Activated T-cell treated with anti-CD3 and anti-CD28 coated beads, Interleukin-2, amount 50 U/mL, for 48 hours (primary cell): ENCODE measurements at regions not wholly inside any gene's neighbourhood (a gene's known extent, or its start where the extent isn't known, plus 50 kb on each side); places are given as distances from the start of the nearest gene placed in this dataset.

ENCODE experiments used
- DNase-seq, 2 experiments: peaks; one replicate each; pipeline ENCODE4 v3.0.0-alpha.2; 2020

GRCh38 chr6:145003145-145003544 lies 718.0 kb downstream of the UTRN start:
- no peak for DNase-seq

DNA sequence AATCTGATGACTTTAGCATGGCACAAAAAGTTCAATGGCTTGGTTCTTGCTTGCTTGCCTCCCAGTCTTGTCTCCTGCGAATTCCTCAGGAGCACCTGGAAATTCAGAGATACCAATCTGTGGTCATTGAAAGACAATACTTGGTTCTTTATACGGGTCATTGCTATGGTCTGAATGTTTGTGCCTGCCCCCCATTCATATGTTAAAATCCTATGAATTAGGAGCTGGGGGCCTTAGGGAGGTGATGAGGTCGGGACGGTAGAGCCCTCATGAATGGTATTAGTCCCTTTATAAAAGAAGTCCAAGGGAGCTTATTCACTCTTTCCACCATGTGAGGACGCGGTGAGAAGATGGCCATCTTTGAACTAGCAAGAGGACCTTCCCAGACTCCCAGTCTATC lies 721.8 kb downstream of the UTRN start:
- no peak for DNase-seq

DNA sequence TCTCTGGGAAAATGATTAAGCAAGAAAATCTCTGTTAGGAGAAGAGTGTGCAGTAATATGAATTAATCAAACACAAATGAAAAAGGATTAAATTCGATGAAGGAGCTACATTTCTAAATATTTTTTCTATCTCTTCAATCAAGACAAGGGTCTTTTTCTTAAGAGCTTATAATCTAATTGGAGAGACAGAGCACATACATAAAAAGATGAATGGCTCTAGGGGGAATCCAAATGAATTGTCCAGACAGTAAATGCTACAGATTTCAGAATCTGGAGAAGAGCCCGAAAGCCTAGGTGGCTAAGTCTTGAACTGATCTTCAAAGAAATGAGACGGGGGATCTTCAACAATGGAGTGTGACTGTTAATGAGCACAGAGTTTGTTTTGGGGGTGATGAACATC lies 723.6 kb downstream of the UTRN start:
- no peak for DNase-seq

- DNase-seq, result no peak
Observed at GRCh38 chr6:145009711-145010110, 724.6 kb downstream of the UTRN start.

- no peak for DNase-seq
Observed at GRCh38 chr6:145012039-145012662, 723.2 kb downstream of the EPM2A start.

- DNase-seq, result peak; percentile 35 to 45
Observed at GRCh38 chr6:145015739-145016558, 719.4 kb downstream of the EPM2A start.

DNA sequence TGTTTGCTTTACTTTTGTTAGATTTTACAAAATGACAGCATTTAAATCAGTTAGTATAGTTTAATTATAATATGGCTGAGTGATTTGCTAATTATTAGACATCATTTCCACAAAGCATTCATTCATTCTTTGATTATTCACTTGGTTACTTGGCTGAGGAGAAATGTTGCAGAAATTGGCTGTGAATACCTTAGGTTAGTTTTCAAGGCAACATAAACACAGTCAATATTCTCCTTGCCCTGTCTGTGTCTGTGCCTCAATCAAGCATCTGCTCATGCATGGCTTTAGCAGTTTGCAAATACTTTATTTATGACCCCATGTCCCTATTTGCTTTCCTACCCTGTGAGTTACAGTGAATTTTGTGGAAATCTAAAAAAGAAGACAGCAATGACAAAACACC lies 718.3 kb downstream of the EPM2A start:
- DNase-seq, result no peak

DNA sequence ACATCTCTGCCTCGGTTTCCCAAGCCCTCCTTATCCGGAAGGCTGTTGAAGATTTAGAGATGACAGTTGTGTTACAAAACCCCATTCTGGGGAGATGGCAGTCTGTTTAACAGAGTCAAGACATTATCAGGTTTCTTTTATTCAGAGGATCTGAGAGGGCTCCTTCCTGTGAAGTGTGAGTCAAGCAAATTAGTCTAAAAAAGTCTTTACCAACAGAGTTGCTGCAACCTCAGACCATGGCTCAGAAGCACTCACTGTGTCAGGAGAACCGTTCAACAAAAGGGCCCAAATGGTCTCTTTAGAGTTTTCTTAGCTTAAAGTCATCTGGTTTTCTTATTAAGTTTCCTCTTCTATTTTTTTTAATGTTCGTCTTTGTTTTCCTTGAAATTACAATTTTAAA lies 717.8 kb downstream of the EPM2A start:
- peak in 1 of 2 experiments; percentile 17 for DNase-seq

- no peak for DNase-seq
Observed at GRCh38 chr6:145018027-145018426, 717.3 kb downstream of the EPM2A start.

DNA sequence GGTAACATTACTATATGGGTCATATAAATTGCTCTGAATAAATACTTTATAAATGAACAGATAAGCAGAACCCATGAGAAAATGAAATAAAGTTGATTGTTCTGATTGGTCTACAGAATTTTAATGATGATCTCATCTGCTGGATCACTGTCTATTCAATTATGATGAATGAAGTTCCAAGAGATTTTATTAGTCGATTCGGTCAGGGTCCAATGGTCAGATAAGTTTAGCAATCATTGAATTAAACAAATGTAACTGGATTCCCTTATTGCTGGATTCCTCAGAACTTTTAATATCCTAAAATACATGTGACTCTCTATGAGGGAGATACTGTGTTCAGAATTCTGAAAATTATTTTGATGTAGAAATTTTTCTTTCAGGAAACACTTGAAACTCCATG lies 715.2 kb downstream of the EPM2A start:
- DNase-seq, result no peak

GRCh38 chr6:145020543-145020942 lies 714.8 kb downstream of the EPM2A start:
- no peak for DNase-seq

GRCh38 chr6:145022199-145022796 lies 713.0 kb downstream of the EPM2A start:
- DNase-seq, result no peak

DNA sequence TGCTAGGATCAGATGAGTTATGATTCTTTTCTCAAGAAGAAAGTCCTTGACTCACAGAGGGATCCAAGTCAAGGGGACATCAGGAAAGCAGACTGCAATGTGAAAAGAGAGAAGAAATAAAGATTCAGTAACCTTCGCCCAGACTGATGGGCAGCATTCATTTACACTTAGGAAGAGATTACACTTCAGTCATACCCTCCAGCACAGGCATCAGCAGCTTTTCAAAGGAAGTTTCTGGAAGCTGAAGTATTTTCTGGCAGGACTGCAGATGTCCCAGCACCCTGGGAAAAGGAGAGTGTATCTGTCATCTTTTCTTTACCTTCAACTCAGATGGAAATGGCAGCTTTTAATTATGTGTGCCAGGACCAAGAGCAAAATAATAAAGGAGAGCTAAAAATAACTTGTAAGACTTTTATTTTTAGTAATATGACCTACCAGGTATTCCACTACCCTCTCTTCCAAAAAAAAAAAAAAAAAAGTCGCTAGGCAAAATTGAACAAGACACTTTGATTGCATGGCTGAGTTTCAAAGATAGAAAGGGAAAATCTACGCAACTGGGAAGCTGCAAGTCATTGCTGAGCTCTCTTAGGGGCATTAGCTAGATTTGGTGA lies 712.1 kb downstream of the EPM2A start:
- no peak for DNase-seq

GRCh38 chr6:145025488-145025887 lies 709.8 kb downstream of the EPM2A start:
- DNase-seq, result no peak

DNA sequence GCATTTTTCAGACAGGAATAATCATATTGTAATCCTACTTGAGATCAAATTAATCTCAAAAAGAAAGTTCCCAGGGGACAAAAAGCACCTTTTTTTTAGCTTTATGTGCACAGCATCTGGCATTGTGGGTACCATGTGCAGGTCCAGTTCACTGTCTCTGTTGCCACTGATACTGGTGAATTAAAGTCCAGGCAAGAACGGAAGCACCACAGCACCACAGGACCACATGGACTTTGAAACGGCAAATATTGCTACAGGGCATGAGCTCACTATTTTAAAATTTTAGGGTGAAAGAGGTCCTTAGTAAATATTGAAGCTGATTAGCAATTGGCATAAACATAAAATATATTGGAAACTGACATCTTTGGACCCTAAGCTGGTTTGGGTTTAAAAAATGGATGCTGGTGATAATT lies 709.0 kb downstream of the EPM2A start:
- no peak for DNase-seq

- no peak for DNase-seq
Observed at GRCh38 chr6:145028144-145028818, 707.0 kb downstream of the EPM2A start.

DNA sequence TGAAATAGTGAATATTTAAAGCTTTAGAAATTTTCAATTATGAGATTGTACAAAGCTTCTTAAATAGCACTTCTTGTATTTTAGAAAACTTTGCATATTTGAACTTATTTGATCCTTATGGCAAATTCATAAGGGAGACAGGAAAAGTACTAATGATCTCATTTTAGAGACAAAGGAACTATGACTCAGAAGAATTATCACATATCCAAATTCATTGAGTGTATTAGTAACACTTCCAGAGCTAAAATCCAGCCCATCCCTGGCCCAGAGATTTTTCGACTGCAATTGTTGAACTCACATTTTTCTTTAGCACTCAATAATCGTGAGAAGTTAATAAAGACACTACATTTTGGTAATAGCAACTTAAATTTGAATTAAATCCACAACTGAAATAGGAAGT lies 704.3 kb downstream of the EPM2A start:
- DNase-seq, result no peak

DNA sequence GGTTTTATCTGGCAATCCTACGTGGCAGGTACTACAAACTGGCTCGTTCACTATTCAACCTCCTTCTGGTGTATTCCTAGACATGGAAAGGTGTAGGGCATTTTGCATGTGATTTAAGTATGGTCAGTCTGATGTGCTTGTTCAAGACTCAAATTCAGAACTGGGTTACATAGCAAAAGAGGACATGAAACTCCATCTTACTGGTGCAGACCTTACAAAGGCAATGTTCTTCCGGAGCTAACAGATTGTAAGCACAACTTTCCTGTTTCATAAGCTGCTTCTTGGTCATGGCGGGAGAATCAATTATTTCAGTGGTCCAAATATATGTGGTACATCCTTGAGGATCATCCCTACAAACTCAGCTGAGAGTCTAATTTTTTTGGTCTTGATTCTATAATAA lies 703.4 kb downstream of the EPM2A start:
- DNase-seq, result no peak

GRCh38 chr6:145032562-145033145 lies 702.7 kb downstream of the EPM2A start:
- DNase-seq, result no peak

- no peak for DNase-seq
Observed at GRCh38 chr6:145034664-145035063, 700.7 kb downstream of the EPM2A start.

DNA sequence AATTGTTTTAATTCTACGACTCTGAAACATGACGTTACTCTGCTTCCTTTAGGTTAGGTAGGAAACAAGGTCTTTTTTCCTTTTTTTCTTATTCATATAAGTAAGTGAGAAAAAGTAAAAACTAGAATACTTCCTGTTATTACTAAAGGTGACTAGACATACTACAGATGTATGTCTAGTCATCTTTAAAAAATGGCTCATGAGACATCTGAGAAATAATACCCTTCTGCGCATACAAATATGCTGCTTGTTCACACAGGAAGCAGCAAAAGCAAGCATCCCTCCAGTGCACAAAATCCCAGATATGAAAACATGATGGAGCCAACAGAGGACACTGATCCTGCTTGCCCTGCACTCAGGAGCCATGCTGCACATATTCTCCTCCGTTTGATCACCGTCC lies 699.1 kb downstream of the EPM2A start:
- DNase-seq, result no peak

DNA sequence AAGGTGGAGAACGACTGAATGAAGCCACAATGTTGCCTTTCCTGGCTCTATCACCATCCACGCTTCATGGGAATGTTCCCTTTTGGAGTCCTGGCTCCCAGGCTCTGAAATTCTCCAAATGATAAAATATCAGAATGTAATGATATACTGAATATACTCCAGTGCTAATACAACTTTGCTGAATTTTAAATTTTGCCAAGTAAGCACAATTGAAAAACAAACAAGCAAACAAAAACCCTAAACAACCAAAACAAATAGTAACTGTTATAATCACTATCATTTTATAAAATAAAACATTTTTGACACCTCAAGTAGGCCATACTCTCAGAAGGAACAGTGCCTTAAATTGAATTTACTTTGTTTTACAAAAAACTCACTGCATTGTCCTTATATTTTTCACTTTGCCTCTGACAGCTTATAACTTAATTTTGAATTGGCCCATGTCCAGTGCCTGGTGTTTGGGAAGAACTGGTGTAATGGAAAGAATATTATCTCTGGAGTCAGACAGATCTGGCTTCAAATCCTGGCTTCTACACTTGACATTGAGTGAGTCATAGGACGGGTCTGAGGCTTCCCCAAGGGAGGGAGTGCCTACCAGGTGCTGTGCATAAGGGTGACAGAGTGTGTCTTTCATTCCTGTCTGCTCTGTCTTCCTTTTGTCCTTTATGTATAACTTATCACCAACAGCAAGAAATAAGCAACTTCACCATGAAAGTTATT lies 698.3 kb downstream of the EPM2A start:
- DNase-seq, result no peak
